Neural progenitor cell (in vitro differentiated cells): ENCODE measurements at regions not wholly inside any gene's neighbourhood (a gene's known extent, or its start where the extent isn't known, plus 50 kb on each side); places are given as distances from the start of the nearest gene placed in this dataset.

Source experiments
- DNase-seq: peaks from one replicate; pipeline ENCODE4 v3.0.0-alpha.2; 2016; ENCODE audit warnings: low spot score
- H2AFZ ChIP-seq: fragments of 200-600 bp; sonication (generic); replicated peaks from 2 replicates; pipeline ENCODE4 v1.6.1; 2016; ENCODE audit warnings: antibody characterized with exemption
- H3F3A ChIP-seq: fragments of 200-600 bp; sonication (generic); 2 replicates; pipeline ENCODE4 v1.6.1; 2016; ENCODE audit warnings: antibody characterized with exemption, low read depth
- H3K27ac ChIP-seq: fragments of 200-600 bp; sonication (generic); 2 replicates; pipeline ENCODE4 v1.5.1; 2016; ENCODE audit warnings: mild to moderate bottlenecking
- H3K27me3 ChIP-seq: fragments of 200-600 bp; sonication (generic); 2 replicates; pipeline ENCODE4 v1.6.1; 2016; ENCODE audit warnings: mild to moderate bottlenecking, moderate library complexity
- H3K36me3 ChIP-seq: fragments of 200-600 bp; sonication (generic); 2 replicates; pipeline ENCODE4 v1.5.1; 2016
- H3K4me1 ChIP-seq: fragments of 200-600 bp; sonication (generic); 2 replicates; pipeline ENCODE4 v1.6.1; 2016; ENCODE audit warnings: mixed run types
- H3K4me2 ChIP-seq: fragments of 200-600 bp; sonication (generic); 2 replicates; pipeline ENCODE4 v1.6.1; 2016
- H3K4me3 ChIP-seq: fragments of 200-600 bp; sonication (generic); 2 replicates; pipeline ENCODE4 v1.5.1; 2016
- H3K79me2 ChIP-seq: fragments of 200-600 bp; sonication (generic); 2 replicates; pipeline ENCODE4 v1.6.1; 2016; ENCODE audit warnings: low read depth
- H3K9ac ChIP-seq: fragments of 200-600 bp; sonication (generic); 2 replicates; pipeline ENCODE4 v1.6.1; 2016
- H3K9me3 ChIP-seq: fragments of 200-600 bp; sonication (generic); 2 replicates; pipeline ENCODE4 v1.5.1; 2016; ENCODE audit warnings: low read depth
- H4K20me1 ChIP-seq: fragments of 200-600 bp; sonication (generic); 2 replicates; pipeline ENCODE4 v1.6.1; 2016; ENCODE audit warnings: low read depth
- H3K27ac Mint-ChIP-seq: 3 replicates; pipeline ENCODE4 v1.8.0; 2021; ENCODE audit warnings: mixed read lengths
- H3K27me3 Mint-ChIP-seq: 2 replicates; pipeline ENCODE4 v1.8.0; 2022; ENCODE audit warnings: low read depth, mild to moderate bottlenecking, inconsistent platforms, moderate library complexity, mixed read lengths; ENCODE audit not compliant: insufficient read depth
- H3K36me3 Mint-ChIP-seq: 3 replicates; pipeline ENCODE4 v1.8.0; 2021; ENCODE audit warnings: mixed read lengths
- H3K4me1 Mint-ChIP-seq: 3 replicates; pipeline ENCODE4 v1.8.0; 2021; ENCODE audit warnings: mixed read lengths
- H3K4me3 Mint-ChIP-seq: 3 replicates; pipeline ENCODE4 v1.8.0; 2021; ENCODE audit warnings: mild to moderate bottlenecking, moderate library complexity, mixed read lengths
- H3K9me3 Mint-ChIP-seq: 3 replicates; pipeline ENCODE4 v1.8.0; 2020; ENCODE audit warnings: mixed read lengths
- CTCF ChIP-seq: fragments of 200-600 bp; sonication (generic); IDR thresholded peaks from 2 replicates; pipeline ENCODE4 v1.5.1; 2017; ENCODE audit warnings: antibody characterized with exemption, mild to moderate bottlenecking
- EZH2 ChIP-seq: fragments of 200-600 bp; sonication (generic); IDR thresholded peaks from 2 replicates; pipeline ENCODE4 v1.6.1; 2017; ENCODE audit warnings: antibody characterized with exemption, mild to moderate bottlenecking, moderate library complexity
- EZH2phosphoT487 ChIP-seq: fragments of 200-600 bp; sonication (generic); IDR thresholded peaks from 2 replicates; pipeline ENCODE4 v1.6.1; 2017; ENCODE audit warnings: antibody characterized with exemption

- Mint-ChIP-seq H3K4me3 (no peak overlapping the region), H3K27me3 (no peaks in the 10 kb centered on the region), H3K4me1 (peaks cover 4% of the 10 kb centered on the region), H3K9me3 (peaks cover 5% of the 10 kb centered on the region), H3K36me3 (no peaks in the 10 kb centered on the region), H3K27ac (peak overlapping the region; percentile 84)
- Histone ChIP-seq H3K27me3 (no peaks in the 10 kb centered on the region), H2AFZ (no peak overlapping the region), H3K9me3 (no peaks in the 10 kb centered on the region), H4K20me1 (no peaks in the 10 kb centered on the region), H3F3A (peaks cover 4% of the 10 kb centered on the region), H3K4me3 (no peak overlapping the region), H3K9ac (no peak overlapping the region), H3K4me1 (no peaks in the 10 kb centered on the region), H3K4me2 (no peak overlapping the region), H3K27ac (no peak overlapping the region), H3K36me3 (peaks cover 7% of the 10 kb centered on the region), H3K79me2 (no peaks in the 10 kb centered on the region)
- DNase-seq, result no peak
- no peak for TF ChIP-seq EZH2
- no peak for TF ChIP-seq EZH2phosphoT487
- no peak for TF ChIP-seq CTCF
These were observed 175.3 kb upstream of the HS3ST3A1 start for GRCh38 chr17:13777003-13777402.

DNA sequence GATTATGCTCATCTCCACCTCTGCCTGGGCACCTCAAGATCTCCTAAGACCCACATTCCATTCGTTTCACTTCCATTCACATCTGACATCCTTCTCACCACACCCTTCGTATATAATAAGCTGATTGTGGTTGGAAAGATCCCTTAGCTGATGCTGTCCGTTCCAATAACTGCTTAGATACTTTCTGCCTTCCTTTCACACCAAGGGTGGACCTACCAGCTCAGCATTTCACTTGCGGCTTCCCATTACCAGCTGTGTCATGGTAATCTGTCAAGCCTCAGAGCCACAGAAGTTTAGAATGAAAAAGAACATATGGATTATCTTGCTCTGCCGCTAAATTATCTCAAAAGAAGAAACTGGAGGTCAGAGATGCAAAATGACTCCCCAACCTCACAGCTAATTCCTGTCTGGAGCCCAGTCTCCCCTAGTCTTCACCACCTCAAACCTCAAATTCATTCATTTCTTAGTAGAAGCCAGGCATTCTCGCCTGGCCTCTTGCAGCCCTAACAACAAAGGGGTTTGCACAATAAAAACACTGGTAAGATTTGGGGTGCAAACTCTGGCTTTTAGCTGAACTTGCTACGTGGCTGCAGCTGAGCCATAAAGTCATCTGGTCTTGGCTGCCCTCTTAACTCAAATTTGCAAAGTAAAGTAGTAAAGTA is 182.8 kb upstream of the HS3ST3A1 start:
- no peak overlapping the region for H3K27ac Mint-ChIP-seq

GRCh38 chr17:13785981-13786598 is 184.4 kb upstream of the HS3ST3A1 start:
- H3K4me1 Mint-ChIP-seq, result no peaks in the 10 kb centered on the region
- Histone ChIP-seq H3K9me3 (peaks cover 3% of the 10 kb centered on the region), H3K4me1 (no peaks in the 10 kb centered on the region), H2AFZ (no peak overlapping the region), H3K79me2 (no peaks in the 10 kb centered on the region), H3K4me2 (no peak overlapping the region), H3K27ac (no peak overlapping the region), H3K27me3 (no peaks in the 10 kb centered on the region), H3K4me3 (no peak overlapping the region), H3K36me3 (peaks cover 7% of the 10 kb centered on the region), H3F3A (peaks cover 17% of the 10 kb centered on the region), H4K20me1 (no peaks in the 10 kb centered on the region), H3K9ac (no peak overlapping the region)
- H3K27ac Mint-ChIP-seq, result no peak overlapping the region
- no peak overlapping the region for H3K4me3 Mint-ChIP-seq
- no peak for TF ChIP-seq EZH2phosphoT487
- TF ChIP-seq EZH2, result no peak
- TF ChIP-seq CTCF, result no peak
- peaks cover 3% of the 10 kb centered on the region for H3K9me3 Mint-ChIP-seq
- H3K36me3 Mint-ChIP-seq, result no peaks in the 10 kb centered on the region
- no peak for DNase-seq
- H3K27me3 Mint-ChIP-seq, result no peaks in the 10 kb centered on the region

More for the DNA sequence above, 182.8 kb upstream of the HS3ST3A1 start:
- Histone ChIP-seq H3K27ac (no peak overlapping the region), H3F3A (peaks cover 17% of the 10 kb centered on the region), H3K4me2 (no peak overlapping the region), H3K79me2 (no peaks in the 10 kb centered on the region), H3K36me3 (peaks cover 7% of the 10 kb centered on the region), H3K9ac (no peak overlapping the region), H4K20me1 (no peaks in the 10 kb centered on the region), H3K27me3 (no peaks in the 10 kb centered on the region), H3K4me3 (no peak overlapping the region), H3K9me3 (no peaks in the 10 kb centered on the region), H3K4me1 (no peaks in the 10 kb centered on the region), H2AFZ (no peak overlapping the region)
- Mint-ChIP-seq H3K4me3 (no peak overlapping the region), H3K9me3 (peaks cover 2% of the 10 kb centered on the region), H3K27me3 (no peaks in the 10 kb centered on the region), H3K36me3 (no peaks in the 10 kb centered on the region), H3K4me1 (no peaks in the 10 kb centered on the region)
- no peak for DNase-seq
- TF ChIP-seq EZH2phosphoT487 (no peak), CTCF (no peak), EZH2 (no peak)
